Brain microvascular endothelial cell (primary cell): ENCODE measurements at regions not wholly inside any gene's neighbourhood (a gene's known extent, or its start where the extent isn't known, plus 50 kb on each side); places are given as distances from the start of the nearest gene placed in this dataset.

Experiments used
- DNase-seq: peaks from one replicate; pipeline ENCODE4 v3.0.0-alpha.2; 2020
- H3K27ac ChIP-seq: fragments of 250-450 bp; sonication (Bioruptor Pico); 2 replicates; pipeline ENCODE4 v1.5.1; 2020; ENCODE audit warnings: mild to moderate bottlenecking, moderate library complexity
- H3K27me3 ChIP-seq: fragments of 250-450 bp; sonication (Bioruptor Pico); replicated peaks from 2 replicates; pipeline ENCODE4 v1.5.1; 2020; ENCODE audit warnings: mild to moderate bottlenecking
- H3K36me3 ChIP-seq: fragments of 250-450 bp; sonication (Bioruptor Pico); replicated peaks from 2 replicates; pipeline ENCODE4 v1.5.1; 2020; ENCODE audit warnings: mild to moderate bottlenecking
- H3K4me3 ChIP-seq: 2 replicates; pipeline ENCODE4 v1.5.1; 2011; ENCODE audit warnings: low read depth, mild to moderate bottlenecking, control low read depth, low read length, moderate library complexity
- CTCF ChIP-seq: IDR thresholded peaks from 2 replicates; pipeline ENCODE4 v1.5.1; 2011; ENCODE audit warnings: low read depth, mild to moderate bottlenecking, moderate library complexity, low read length, control low read depth, inconsistent platforms; ENCODE audit errors: missing control alignments
- in situ Hi-C: cut with HindIII; loops from 2 replicates; pipeline ENCODE4 v1.10.0; 2017; ENCODE audit warnings: low sequenced_read_pairs, low pct_ligation_motif_present

DNA sequence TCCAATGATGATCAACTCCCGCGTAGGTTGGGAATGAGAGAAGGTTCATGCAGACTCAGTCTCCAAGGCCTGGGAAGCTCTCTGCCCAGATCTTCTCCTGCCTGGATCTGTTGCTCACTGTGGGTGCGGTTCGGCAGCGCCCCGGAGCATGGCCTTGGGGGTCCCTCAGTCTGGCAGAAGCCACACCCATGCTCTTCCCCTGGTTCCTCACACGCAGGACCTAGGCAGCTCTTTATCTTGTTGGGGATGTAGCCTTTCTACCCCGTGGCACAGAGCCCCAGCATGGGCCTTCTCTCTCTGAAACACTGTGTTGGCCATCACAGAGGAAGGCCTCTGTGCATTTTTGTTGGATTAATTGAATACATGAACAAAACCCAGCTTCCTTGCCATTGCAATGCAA lies 1461.6 kb downstream of the BRD1 start:
- Histone ChIP-seq H3K27me3 (no peaks in the 10 kb centered on the region), H3K36me3 (no peaks in the 10 kb centered on the region), H3K4me3 (no peak overlapping the region), H3K27ac (no peak overlapping the region)
- TF ChIP-seq CTCF = no peak
- no peak for DNase-seq
- in situ Hi-C loops = no loop called here

DNA sequence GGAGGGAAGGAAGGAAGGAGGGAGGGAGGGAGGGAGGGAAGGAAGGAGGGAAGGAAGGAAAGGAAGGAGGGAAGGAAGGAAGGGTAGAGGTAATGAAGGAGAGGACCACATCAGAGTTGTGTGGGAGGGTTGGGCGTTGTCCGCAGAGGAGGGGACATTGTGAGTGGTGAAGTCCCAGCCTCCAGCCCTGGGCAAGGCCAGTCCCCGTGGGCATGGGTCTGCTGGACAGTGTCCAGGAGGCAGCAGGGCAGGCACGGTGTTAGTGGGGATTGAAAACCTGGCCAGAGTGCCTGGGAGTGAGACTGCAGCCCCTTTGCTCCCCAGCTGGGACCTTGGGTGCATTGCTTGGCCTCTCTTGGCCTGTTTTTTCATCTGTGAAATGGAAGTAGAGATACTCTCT lies 1462.3 kb downstream of the BRD1 start:
- no peak overlapping the region for H3K27ac ChIP-seq
- DNase-seq = no peak
- no peaks in the 10 kb centered on the region for H3K36me3 ChIP-seq
- TF ChIP-seq CTCF = no peak
- H3K4me3 ChIP-seq = no peak overlapping the region
- in situ Hi-C loops = no loop called here
- H3K27me3 ChIP-seq = no peaks in the 10 kb centered on the region

DNA sequence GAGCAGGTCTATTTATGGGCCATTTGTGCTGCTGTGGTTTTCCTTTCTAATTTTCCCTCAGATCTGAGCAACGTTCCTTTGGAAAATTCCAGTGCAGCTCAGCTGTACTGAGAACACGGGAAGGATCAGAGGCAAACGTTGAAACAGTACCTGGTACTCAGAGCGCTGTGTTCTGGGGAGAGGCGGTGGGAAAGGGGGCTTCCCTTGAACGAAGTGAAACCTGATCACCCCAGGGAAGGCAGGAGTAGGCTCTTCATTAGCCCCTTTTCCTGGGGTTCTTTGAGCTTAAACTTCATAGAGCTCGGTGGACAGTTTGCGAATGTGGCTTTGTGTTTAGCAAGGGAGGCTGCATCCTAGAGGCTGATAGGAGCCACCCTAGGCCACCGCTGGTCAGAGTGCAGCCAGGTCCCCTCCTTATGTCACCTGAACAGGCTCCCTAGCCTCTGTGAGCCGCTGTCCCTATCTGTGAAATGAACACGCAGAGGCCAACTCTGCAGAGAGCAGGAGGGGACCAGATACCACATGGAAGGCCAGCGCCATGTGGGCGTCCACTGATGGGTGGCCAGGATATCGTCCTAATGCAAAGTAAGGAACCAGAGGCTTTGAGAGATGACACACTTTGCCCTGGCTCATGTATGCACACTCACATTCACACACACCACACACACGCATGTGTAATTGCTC lies 1464.8 kb downstream of the BRD1 start:
- Histone ChIP-seq H3K4me3 (no peak overlapping the region), H3K36me3 (no peaks in the 10 kb centered on the region), H3K27me3 (no peaks in the 10 kb centered on the region), H3K27ac (no peak overlapping the region)
- DNase-seq = no peak
- in situ Hi-C loops = no loop called here
- no peak for TF ChIP-seq CTCF

DNA sequence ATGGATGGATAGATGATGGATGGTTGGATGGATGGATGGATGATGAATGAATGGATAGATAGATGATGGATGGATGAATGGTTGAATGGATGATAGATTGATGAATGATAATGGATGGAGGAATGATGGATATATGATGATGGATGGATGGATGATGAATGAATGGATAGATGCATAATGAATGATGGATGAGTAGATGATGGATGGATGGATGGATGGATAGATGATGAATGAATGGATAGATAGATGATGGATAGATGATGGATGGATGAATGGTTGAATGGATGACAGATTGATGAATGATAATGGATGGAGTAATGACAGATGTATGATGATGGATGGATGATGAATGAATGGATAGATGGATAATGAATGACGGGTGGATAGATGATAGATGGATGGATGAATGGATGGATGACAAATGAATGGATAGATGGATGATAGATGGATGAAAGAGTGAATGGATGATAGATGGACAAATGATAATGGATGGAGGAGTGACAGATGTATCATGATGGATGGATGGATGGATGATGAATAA lies 1466.5 kb downstream of the BRD1 start:
- Histone ChIP-seq H3K27me3 (no peaks in the 10 kb centered on the region), H3K27ac (no peak overlapping the region), H3K36me3 (no peaks in the 10 kb centered on the region), H3K4me3 (no peak overlapping the region)
- DNase-seq = no peak
- no peak for TF ChIP-seq CTCF
- in situ Hi-C loops = no loop called here

GRCh38 chr22:48359613-48359965 lies 1468.1 kb downstream of the BRD1 start:
- no peaks in the 10 kb centered on the region for H3K27me3 ChIP-seq

More at GRCh38 chr22:48359613-48359965, 1468.1 kb downstream of the BRD1 start:
- Histone ChIP-seq H3K36me3 (no peaks in the 10 kb centered on the region), H3K27ac (no peak overlapping the region), H3K4me3 (no peak overlapping the region)
- no peak for DNase-seq
- in situ Hi-C loops = no loop called here
- TF ChIP-seq CTCF = no peak
